ENCODE measurements at regions not wholly inside any gene's neighbourhood (a gene's known extent, or its start where the extent isn't known, plus 50 kb on each side); places are given as distances from the start of the nearest gene placed in this dataset.

DNA sequence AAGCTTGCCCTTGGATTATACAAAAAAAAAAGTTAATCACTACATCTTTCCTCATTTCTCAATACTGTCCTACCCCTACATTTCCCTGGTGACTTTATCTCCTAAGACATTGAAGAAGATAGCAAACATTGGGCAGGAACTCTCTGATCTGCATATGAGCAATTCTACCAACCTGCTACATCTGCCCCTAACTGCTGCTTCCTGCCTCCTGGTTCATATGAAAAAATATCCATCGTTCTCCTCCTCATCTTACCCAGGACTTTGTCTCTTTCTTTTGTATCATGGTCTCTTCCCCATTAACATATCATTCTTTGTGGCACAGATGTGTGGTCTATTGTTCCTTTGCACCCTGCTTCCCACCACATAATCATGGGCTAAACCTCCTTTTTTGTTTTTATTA lies 139.7 kb upstream of the PCGF5 start:
- Histone ChIP-seq H3K4me1 (ENCODE audit: control insufficient read depth, insufficient read depth, low read depth, low read length) (no peaks in the 10 kb centered on the region), H3K4me3 (ENCODE audit: insufficient read depth in 1 of 2, low read depth in 1 of 2, low read length in 2 of 2) (no peak overlapping the region)
- WGBS, result 79% methylated on average over 1 of the region's 1 CpG

GRCh38 chr10:91082447-91082846 lies 138.0 kb upstream of the PCGF5 start:
- Histone ChIP-seq H3K27ac (ENCODE audit: low read length, poor library complexity, severe bottlenecking) (no peak overlapping the region), H4K8ac (ENCODE audit: low read length) (no peak overlapping the region), H3K79me1 (replicated peaks; ENCODE audit: low read length, poor library complexity, severe bottlenecking) (no peaks in the 10 kb centered on the region), H3K9me3 (ENCODE audit: control insufficient read depth, low read length) (no peaks in the 10 kb centered on the region), H3K18ac (ENCODE audit: low read depth in 1 of 2, low read length in 2 of 2) (no peak overlapping the region), H2BK5ac (ENCODE audit: low read depth, low read length, poor library complexity, severe bottlenecking) (no peak overlapping the region), H3K4me1 (ENCODE audit: control insufficient read depth, insufficient read depth, low read depth, low read length) (no peaks in the 10 kb centered on the region), H2BK12ac (ENCODE audit: low read length in 2 of 2) (no peak overlapping the region), H2AFZ (ENCODE audit: low read depth, low read length) (no peak overlapping the region), H3K36me3 (ENCODE audit: control insufficient read depth in 1 of 2, insufficient read depth in 2 of 2, low read depth in 1 of 2, low read length in 2 of 2) (no peaks in the 10 kb centered on the region), H3K14ac (ENCODE audit: low read length in 2 of 2) (no peak overlapping the region), H2BK120ac (ENCODE audit: low read depth, low read length) (no peak overlapping the region), H3K27me3 (ENCODE audit: control insufficient read depth in 1 of 2, insufficient read depth in 1 of 2, low read length in 2 of 2) (peaks cover 10 to 13% of the 10 kb centered on the region in 2 experiments), H3K4me2 (ENCODE audit: low read length, poor library complexity, severe bottlenecking) (no peak overlapping the region), H3K4me3 (ENCODE audit: insufficient read depth in 1 of 2, low read depth in 1 of 2, low read length in 2 of 2) (no peak overlapping the region), H2AK5ac (ENCODE audit: low read length, severe bottlenecking) (no peak overlapping the region), H3K9ac (ENCODE audit: low read length) (no peak overlapping the region), H3K4ac (ENCODE audit: low read depth in 1 of 2, low read length in 2 of 2) (no peak overlapping the region), H4K91ac (ENCODE audit: low read length) (no peak overlapping the region), H2BK15ac (ENCODE audit: low read depth, poor library complexity, severe bottlenecking) (peak overlapping the region; percentile 69), H3K23ac (ENCODE audit: low read length in 2 of 2) (no peak overlapping the region)
- WGBS, result 71% methylated on average over 6 of the region's 7 CpGs
- no peak for DNase-seq

More for the DNA sequence above, 139.7 kb upstream of the PCGF5 start:
- Histone ChIP-seq H4K8ac (ENCODE audit: low read length) (no peak overlapping the region), H3K23ac (ENCODE audit: low read length in 2 of 2) (no peak overlapping the region), H4K91ac (ENCODE audit: low read length) (no peak overlapping the region), H2BK15ac (ENCODE audit: low read depth, poor library complexity, severe bottlenecking) (no peak overlapping the region), H3K14ac (ENCODE audit: low read length in 2 of 2) (no peak overlapping the region), H2AFZ (ENCODE audit: low read depth, low read length) (no peak overlapping the region), H3K27me3 (ENCODE audit: control insufficient read depth in 1 of 2, insufficient read depth in 1 of 2, low read length in 2 of 2) (peaks cover 21 to 22% of the 10 kb centered on the region in 2 experiments), H2BK12ac (ENCODE audit: low read length in 2 of 2) (no peak overlapping the region), H3K4ac (ENCODE audit: low read depth in 1 of 2, low read length in 2 of 2) (no peak overlapping the region), H3K36me3 (ENCODE audit: control insufficient read depth in 1 of 2, insufficient read depth in 2 of 2, low read depth in 1 of 2, low read length in 2 of 2) (no peaks in the 10 kb centered on the region), H3K27ac (ENCODE audit: low read length, poor library complexity, severe bottlenecking) (no peak overlapping the region), H2BK120ac (ENCODE audit: low read depth, low read length) (no peak overlapping the region), H2AK5ac (ENCODE audit: low read length, severe bottlenecking) (no peak overlapping the region), H3K4me2 (ENCODE audit: low read length, poor library complexity, severe bottlenecking) (no peak overlapping the region), H2BK5ac (ENCODE audit: low read depth, low read length, poor library complexity, severe bottlenecking) (no peak overlapping the region), H3K79me1 (replicated peaks; ENCODE audit: low read length, poor library complexity, severe bottlenecking) (no peaks in the 10 kb centered on the region), H3K18ac (ENCODE audit: low read depth in 1 of 2, low read length in 2 of 2) (no peak overlapping the region), H3K9me3 (ENCODE audit: control insufficient read depth, low read length) (no peaks in the 10 kb centered on the region), H3K9ac (ENCODE audit: low read length) (no peak overlapping the region)
- DNase-seq, result no peak

DNA sequence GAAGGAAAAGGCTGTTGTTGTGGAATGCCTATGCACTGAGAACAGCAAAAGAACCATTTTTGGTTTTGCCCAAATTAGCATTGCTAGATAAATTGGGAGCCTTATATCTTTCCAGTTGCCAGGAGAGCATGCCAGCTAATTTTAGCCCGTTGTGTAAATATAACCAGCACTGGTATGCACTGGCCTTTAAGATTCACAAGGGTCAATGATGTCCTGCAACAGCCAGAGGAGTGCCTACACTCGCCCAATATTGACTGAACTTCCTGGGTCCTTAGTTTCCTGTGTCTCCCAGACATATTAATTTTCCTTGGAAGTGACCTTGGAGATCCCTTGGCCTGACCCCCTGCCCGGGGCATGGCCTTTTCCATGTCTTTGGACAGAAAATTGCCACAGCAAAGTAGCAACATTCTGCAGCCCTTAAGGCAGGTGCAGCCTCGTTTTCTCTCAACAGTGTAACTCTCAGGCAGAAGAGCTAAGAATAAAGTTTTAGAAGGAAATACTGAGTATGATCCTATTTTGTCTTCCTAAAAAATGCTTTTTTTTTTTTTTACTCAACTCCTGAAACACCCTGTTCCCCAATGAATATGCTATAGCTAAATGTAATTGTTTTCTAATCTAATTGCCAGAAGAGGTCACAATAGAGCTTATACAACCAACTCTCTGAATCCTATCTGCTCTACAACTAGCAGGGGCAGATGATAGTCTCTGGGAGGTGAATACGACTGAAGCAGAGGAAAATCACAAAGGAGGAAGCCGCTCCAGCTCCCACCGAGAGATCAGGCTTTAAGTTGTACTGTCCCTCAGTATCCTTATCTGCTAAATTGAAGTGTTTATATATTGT lies 131.9 kb upstream of the PCGF5 start:
- no peaks in the 10 kb centered on the region for H3K36me3 ChIP-seq (ENCODE audit: control insufficient read depth in 1 of 2, insufficient read depth in 2 of 2, low read depth in 1 of 2, low read length in 2 of 2)
- no peak overlapping the region for H3K23ac ChIP-seq (ENCODE audit: low read length in 2 of 2)
- no peak overlapping the region for H2BK120ac ChIP-seq (ENCODE audit: low read depth, low read length)
- no peaks in the 10 kb centered on the region for H3K79me1 ChIP-seq (replicated peaks; ENCODE audit: low read length, poor library complexity, severe bottlenecking)
- no peak overlapping the region for H3K27ac ChIP-seq (ENCODE audit: low read length, poor library complexity, severe bottlenecking)
- no peak overlapping the region for H3K14ac ChIP-seq (ENCODE audit: low read length in 2 of 2)
- H3K9me3 ChIP-seq (ENCODE audit: control insufficient read depth, low read length), result no peaks in the 10 kb centered on the region
- H3K4me1 ChIP-seq (ENCODE audit: control insufficient read depth, insufficient read depth, low read depth, low read length), result no peaks in the 10 kb centered on the region
- H2BK15ac ChIP-seq (ENCODE audit: low read depth, poor library complexity, severe bottlenecking), result no peak overlapping the region
- H2AFZ ChIP-seq (ENCODE audit: low read depth, low read length), result no peak overlapping the region
- no peak overlapping the region for H4K8ac ChIP-seq (ENCODE audit: low read length)
- no peak overlapping the region for H2BK5ac ChIP-seq (ENCODE audit: low read depth, low read length, poor library complexity, severe bottlenecking)
- H2BK12ac ChIP-seq (ENCODE audit: low read length in 2 of 2), result no peak overlapping the region
- no peaks in the 10 kb centered on the region for H3K27me3 ChIP-seq (ENCODE audit: control insufficient read depth in 1 of 2, insufficient read depth in 1 of 2, low read length in 2 of 2)
- no peak overlapping the region for H3K4me3 ChIP-seq (ENCODE audit: insufficient read depth in 1 of 2, low read depth in 1 of 2, low read length in 2 of 2)
- no peak overlapping the region for H2AK5ac ChIP-seq (ENCODE audit: low read length, severe bottlenecking)
- H3K4ac ChIP-seq (ENCODE audit: low read depth in 1 of 2, low read length in 2 of 2), result no peak overlapping the region
- no peak overlapping the region for H3K9ac ChIP-seq (ENCODE audit: low read length)
- H3K4me2 ChIP-seq (ENCODE audit: low read length, poor library complexity, severe bottlenecking), result no peak overlapping the region
- DNase-seq, result peak; percentile 18
- H4K91ac ChIP-seq (ENCODE audit: low read length), result no peak overlapping the region
- no peak overlapping the region for H3K18ac ChIP-seq (ENCODE audit: low read depth in 1 of 2, low read length in 2 of 2)
- 53% methylated on average over 5 of the region's 7 CpGs for WGBS

DNA sequence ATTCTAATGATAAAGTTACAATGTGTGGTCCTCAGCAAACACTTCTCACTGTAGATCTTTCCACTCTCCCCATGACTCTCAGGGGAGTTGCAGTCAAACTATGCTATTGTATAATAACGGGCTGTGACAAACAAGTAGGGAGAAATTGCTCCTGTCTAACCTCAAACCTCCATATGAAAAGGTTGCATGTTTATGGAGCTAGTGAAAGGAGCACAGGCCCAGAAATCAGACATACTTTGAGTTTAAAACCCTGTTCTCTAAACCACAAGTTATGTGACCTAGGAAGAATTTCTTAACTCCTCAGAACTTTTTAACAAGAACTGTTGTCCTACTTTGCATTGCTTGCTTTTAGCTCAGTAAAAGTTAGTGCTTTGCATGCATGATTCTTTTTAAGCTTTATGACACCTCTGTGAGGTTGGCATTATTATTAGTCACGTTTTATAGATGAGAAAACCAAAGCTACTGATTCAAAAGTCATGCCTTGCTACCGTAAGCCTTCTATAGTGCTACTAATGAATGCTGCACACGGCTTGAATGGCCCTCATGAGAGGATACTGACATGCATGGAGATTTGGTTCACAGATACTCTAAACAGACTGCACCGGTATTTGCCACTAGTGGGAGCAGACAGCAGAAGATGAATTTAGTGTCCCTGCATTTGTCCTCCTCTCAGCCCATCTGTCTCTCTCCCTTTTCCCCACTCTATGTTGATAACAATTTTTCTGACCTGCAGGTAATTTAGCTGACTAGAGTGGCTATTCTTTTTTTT lies 129.5 kb upstream of the PCGF5 start:
- Histone ChIP-seq H3K9me3 (ENCODE audit: control insufficient read depth, low read length) (peaks cover 7% of the 10 kb centered on the region), H3K36me3 (ENCODE audit: control insufficient read depth in 1 of 2, insufficient read depth in 2 of 2, low read depth in 1 of 2, low read length in 2 of 2) (no peaks in the 10 kb centered on the region), H4K91ac (ENCODE audit: low read length) (no peak overlapping the region), H2AFZ (ENCODE audit: low read depth, low read length) (no peak overlapping the region), H3K14ac (ENCODE audit: low read length in 2 of 2) (no peak overlapping the region), H2BK15ac (ENCODE audit: low read depth, poor library complexity, severe bottlenecking) (no peak overlapping the region), H2AK5ac (ENCODE audit: low read length, severe bottlenecking) (no peak overlapping the region), H3K18ac (ENCODE audit: low read depth in 1 of 2, low read length in 2 of 2) (no peak overlapping the region), H4K8ac (ENCODE audit: low read length) (no peak overlapping the region), H3K27me3 (ENCODE audit: control insufficient read depth in 1 of 2, insufficient read depth in 1 of 2, low read length in 2 of 2) (no peaks in the 10 kb centered on the region), H2BK12ac (ENCODE audit: low read length in 2 of 2) (no peak overlapping the region), H2BK5ac (ENCODE audit: low read depth, low read length, poor library complexity, severe bottlenecking) (no peak overlapping the region), H3K4me2 (ENCODE audit: low read length, poor library complexity, severe bottlenecking) (no peak overlapping the region), H3K23ac (ENCODE audit: low read length in 2 of 2) (peak overlapping the region in 1 of 2 experiments; percentile 72), H3K79me1 (replicated peaks; ENCODE audit: low read length, poor library complexity, severe bottlenecking) (no peaks in the 10 kb centered on the region), H3K4me3 (ENCODE audit: insufficient read depth in 1 of 2, low read depth in 1 of 2, low read length in 2 of 2) (no peak overlapping the region), H3K9ac (ENCODE audit: low read length) (no peak overlapping the region), H3K27ac (ENCODE audit: low read length, poor library complexity, severe bottlenecking) (no peak overlapping the region), H3K4me1 (ENCODE audit: control insufficient read depth, insufficient read depth, low read depth, low read length) (no peaks in the 10 kb centered on the region), H2BK120ac (ENCODE audit: low read depth, low read length) (no peak overlapping the region), H3K4ac (ENCODE audit: low read depth in 1 of 2, low read length in 2 of 2) (no peak overlapping the region)
- 75% methylated on average over 3 of the region's 5 CpGs for WGBS
- DNase-seq, result peak; percentile 17
